A673 (cell line): ENCODE measurements at regions not wholly inside any gene's neighbourhood (a gene's known extent, or its start where the extent isn't known, plus 50 kb on each side); places are given as distances from the start of the nearest gene placed in this dataset.

Experiments
- BruUV-seq: library from RNA; stranded (reverse); fragments of 400-500 nt; replicated peaks from 2 replicates; lab custom pipeline; 2021; lab: Mats Ljungman, UMichigan
- CTCF ChIA-PET: fragments of 300-600 bp; sonication (Branson Sonifier 250); formaldehyde crosslinking; loops from one replicate; lab custom pipeline; 2022; ENCODE audit warnings: antibody characterized with exemption; lab: Charles Lee
- POLR2A ChIA-PET: fragments of 300-600 bp; sonication (Branson Sonifier 250); formaldehyde crosslinking; loops from one replicate; lab custom pipeline; 2022; ENCODE audit warnings: antibody characterized with exemption; ENCODE audit not compliant: low non-redundant PET; lab: Charles Lee
- DNase-seq: peaks from one replicate; pipeline ENCODE4 v3.0.0-alpha.2; 2015; ENCODE audit warnings: low spot score
- H3K27ac ChIP-seq: fragments of 200-600 bp; sonication (generic); 2 replicates; pipeline ENCODE4 v1.5.1; 2016; ENCODE audit warnings: mixed run types, low read depth, mild to moderate bottlenecking, mixed read lengths, antibody characterized with exemption, low read length; ENCODE audit not compliant: poor library complexity, severe bottlenecking
- H3K27me3 ChIP-seq: fragments of 200-600 bp; sonication (generic); replicated peaks from 2 replicates; pipeline ENCODE4 v1.6.1; 2017; ENCODE audit warnings: mixed run types, low read depth, mild to moderate bottlenecking, mixed read lengths, antibody characterized with exemption, low read length; ENCODE audit not compliant: insufficient read depth, poor library complexity
- H3K36me3 ChIP-seq: fragments of 200-600 bp; sonication (generic); 2 replicates; pipeline ENCODE4 v1.6.1; 2016; ENCODE audit warnings: mixed run types, mild to moderate bottlenecking, mixed read lengths, antibody characterized with exemption, low read length; ENCODE audit not compliant: insufficient read depth, poor library complexity, severe bottlenecking
- H3K4me1 ChIP-seq: fragments of 200-600 bp; sonication (generic); 2 replicates; pipeline ENCODE4 v1.6.1; 2017; ENCODE audit warnings: mixed run types, mild to moderate bottlenecking, mixed read lengths, antibody characterized with exemption, low read length; ENCODE audit not compliant: insufficient read depth, poor library complexity, severe bottlenecking
- H3K4me3 ChIP-seq: fragments of 200-600 bp; sonication (generic); 2 replicates; pipeline ENCODE4 v1.5.1; 2016; ENCODE audit warnings: low read depth, mixed run types, mild to moderate bottlenecking, mixed read lengths, low read length; ENCODE audit not compliant: poor library complexity, severe bottlenecking
- H3K9me3 ChIP-seq: fragments of 200-600 bp; sonication (generic); 2 replicates; pipeline ENCODE4 v1.6.1; 2016; ENCODE audit warnings: mixed run types, low read depth, mild to moderate bottlenecking, mixed read lengths, antibody characterized with exemption, low read length; ENCODE audit not compliant: poor library complexity, severe bottlenecking
- CTCF ChIP-seq: fragments of 300-800, 200-600 bp; sonication (generic); conservative IDR thresholded peaks from 2 replicates; pipeline ENCODE4 v1.5.1; 2017; ENCODE audit warnings: low read depth, mild to moderate bottlenecking, antibody characterized with exemption, low read length, moderate library complexity, mixed read lengths
- EZH2 ChIP-seq: fragments of 200-600 bp; sonication (generic); IDR thresholded peaks from 2 replicates; pipeline ENCODE4 v1.6.1; 2017; ENCODE audit warnings: borderline replicate concordance, low read depth, mild to moderate bottlenecking, mixed read lengths, antibody characterized with exemption, low read length; ENCODE audit not compliant: poor library complexity, severe bottlenecking
- intact Hi-C: fragments of 100-400 bp; cut with micrococcal nuclease; formaldehyde crosslinking; loops from one replicate; pipeline ENCODE4 v1.10.0; 2022; ENCODE audit not compliant: unreplicated experiment

- peak overlapping the region; percentile 85 for H3K27ac ChIP-seq
- ChIA-PET POLR2A (no interaction called here), CTCF (interaction anchor here (0.9 to 1.5 kb wide), 2 partner anchors 16 to 101 kb away, joined by 3 read pairs; no protein-coding TSS in a partner anchor)
- peak; percentile 97 for DNase-seq
- BruUV-seq, result no TSS peak
- H3K4me3 ChIP-seq, result no peak overlapping the region
- intact Hi-C loops, result loop anchor here (2.0 kb wide), 1 partner anchor 34 kb away; no protein-coding TSS in a partner anchor
- peaks cover 43% of the 10 kb centered on the region for H3K4me1 ChIP-seq
- no peaks in the 10 kb centered on the region for H3K36me3 ChIP-seq
- TF ChIP-seq EZH2 (no peak), CTCF (no peak)
- no peaks in the 10 kb centered on the region for H3K27me3 ChIP-seq
- no peaks in the 10 kb centered on the region for H3K9me3 ChIP-seq
These were observed 243.8 kb downstream of the TSN start for GRCh38 chr2:121999264-121999663.

DNA sequence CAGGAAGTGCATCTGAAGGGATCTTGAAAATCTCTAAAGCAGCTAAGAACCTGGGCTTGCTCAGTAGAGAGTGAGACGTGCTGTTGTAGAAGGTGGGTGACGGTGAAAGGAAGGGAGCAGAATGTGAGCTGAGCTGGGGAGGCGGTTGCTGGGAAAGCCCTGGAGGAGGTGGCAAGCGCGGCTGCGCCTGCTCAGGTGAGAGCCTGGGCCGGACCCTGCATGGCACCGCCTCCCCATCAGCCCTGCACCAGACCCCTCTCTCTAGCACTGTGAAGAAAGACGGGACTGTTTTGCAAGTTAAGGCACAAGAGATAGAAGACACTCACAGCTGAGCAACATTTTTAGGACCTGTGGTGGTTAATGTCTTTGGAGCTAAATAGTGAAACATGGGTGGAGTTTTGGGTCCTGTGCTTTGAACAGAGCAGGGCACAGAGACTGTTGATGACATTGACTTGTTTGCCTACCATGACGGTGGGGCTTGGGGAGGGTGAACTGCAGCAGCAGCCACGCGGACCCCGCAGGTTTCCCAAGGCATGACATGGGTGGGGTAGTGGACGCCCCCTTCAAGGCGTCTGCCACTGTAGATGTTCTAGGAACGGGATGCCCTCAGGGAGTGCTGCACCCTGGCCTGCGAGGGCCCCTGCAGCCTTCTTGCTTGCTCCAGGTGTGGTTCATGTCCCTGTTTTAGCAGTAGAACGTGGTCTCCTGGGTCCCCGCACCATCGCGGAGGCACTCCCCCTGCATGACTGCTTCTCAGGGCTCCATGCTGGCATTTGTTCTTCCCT is 245.3 kb downstream of the TSN start:
- no peaks in the 10 kb centered on the region for H3K27me3 ChIP-seq
- no peaks in the 10 kb centered on the region for H3K9me3 ChIP-seq
- H3K4me3 ChIP-seq, result no peak overlapping the region
- no TSS peak for BruUV-seq
- H3K4me1 ChIP-seq, result peaks cover 43% of the 10 kb centered on the region
- CTCF ChIA-PET, result no interaction called here
- POLR2A ChIA-PET, result no interaction called here
- intact Hi-C loops, result no loop called here
- H3K27ac ChIP-seq, result peak overlapping the region; percentile 85
- DNase-seq, result no peak
- H3K36me3 ChIP-seq, result no peaks in the 10 kb centered on the region
- TF ChIP-seq EZH2, result no peak
- TF ChIP-seq CTCF, result no peak

- no peaks in the 10 kb centered on the region for H3K27me3 ChIP-seq
- BruUV-seq, result no TSS peak
- no peaks in the 10 kb centered on the region for H3K9me3 ChIP-seq
- intact Hi-C loops, result no loop called here
- H3K4me3 ChIP-seq, result no peak overlapping the region
- peaks cover 48% of the 10 kb centered on the region for H3K4me1 ChIP-seq
- no peaks in the 10 kb centered on the region for H3K36me3 ChIP-seq
- TF ChIP-seq EZH2 (no peak), CTCF (no peak)
- ChIA-PET POLR2A (no interaction called here), CTCF (no interaction called here)
- DNase-seq, result no peak
- H3K27ac ChIP-seq, result peak overlapping the region; percentile 85
These were observed 246.0 kb downstream of the TSN start for GRCh38 chr2:122001441-122001874.
